ENCODE measurements at regions not wholly inside any gene's neighbourhood (a gene's known extent, or its start where the extent isn't known, plus 50 kb on each side); places are given as distances from the start of the nearest gene placed in this dataset.

DNA sequence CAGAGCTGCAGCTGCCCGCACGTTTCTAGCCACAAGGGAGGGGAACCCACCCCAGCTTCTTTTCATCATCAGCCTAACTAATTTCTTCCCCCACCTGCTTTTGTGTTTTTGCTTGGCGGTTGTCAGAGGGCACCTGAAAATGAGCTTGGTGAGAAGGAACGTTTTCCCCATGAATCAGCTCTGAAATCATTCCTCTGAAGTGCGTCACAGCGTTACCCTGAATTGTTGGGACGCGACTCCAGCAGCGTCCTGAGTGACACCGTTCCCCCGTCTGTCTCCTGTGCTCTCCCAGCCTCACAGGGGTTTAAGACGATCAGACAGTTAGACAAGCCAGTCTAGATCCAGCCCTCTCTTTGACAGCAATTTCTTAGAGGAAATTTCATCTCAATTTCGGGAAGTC is 722.9 kb upstream of the EEF2KMT start:
- H3K27me3 Mint-ChIP-seq (ENCODE audit: insufficient read depth): no peaks in the 10 kb centered on the region; the same call in 1 of the 2 replicates
- no peak overlapping the region for H3K27ac Mint-ChIP-seq
- peaks cover 4% of the 10 kb centered on the region; the same call in 1 of the 2 replicates for H3K36me3 Mint-ChIP-seq (ENCODE audit: low read depth)
- H3K9me3 Mint-ChIP-seq: peaks cover 67% of the 10 kb centered on the region
- no peak for DNase-seq
- no peaks in the 10 kb centered on the region for H3K4me1 Mint-ChIP-seq (ENCODE audit: low read depth)
- H3K4me3 Mint-ChIP-seq: no peak overlapping the region
- TF ChIP-seq, protein P1, sequence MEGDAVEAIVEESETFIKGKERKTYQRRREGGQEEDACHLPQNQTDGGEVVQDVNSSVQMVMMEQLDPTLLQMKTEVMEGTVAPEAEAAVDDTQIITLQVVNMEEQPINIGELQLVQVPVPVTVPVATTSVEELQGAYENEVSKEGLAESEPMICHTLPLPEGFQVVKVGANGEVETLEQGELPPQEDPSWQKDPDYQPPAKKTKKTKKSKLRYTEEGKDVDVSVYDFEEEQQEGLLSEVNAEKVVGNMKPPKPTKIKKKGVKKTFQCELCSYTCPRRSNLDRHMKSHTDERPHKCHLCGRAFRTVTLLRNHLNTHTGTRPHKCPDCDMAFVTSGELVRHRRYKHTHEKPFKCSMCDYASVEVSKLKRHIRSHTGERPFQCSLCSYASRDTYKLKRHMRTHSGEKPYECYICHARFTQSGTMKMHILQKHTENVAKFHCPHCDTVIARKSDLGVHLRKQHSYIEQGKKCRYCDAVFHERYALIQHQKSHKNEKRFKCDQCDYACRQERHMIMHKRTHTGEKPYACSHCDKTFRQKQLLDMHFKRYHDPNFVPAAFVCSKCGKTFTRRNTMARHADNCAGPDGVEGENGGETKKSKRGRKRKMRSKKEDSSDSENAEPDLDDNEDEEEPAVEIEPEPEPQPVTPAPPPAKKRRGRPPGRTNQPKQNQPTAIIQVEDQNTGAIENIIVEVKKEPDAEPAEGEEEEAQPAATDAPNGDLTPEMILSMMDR (IDR thresholded peaks at IDR 0.05): no peak

DNA sequence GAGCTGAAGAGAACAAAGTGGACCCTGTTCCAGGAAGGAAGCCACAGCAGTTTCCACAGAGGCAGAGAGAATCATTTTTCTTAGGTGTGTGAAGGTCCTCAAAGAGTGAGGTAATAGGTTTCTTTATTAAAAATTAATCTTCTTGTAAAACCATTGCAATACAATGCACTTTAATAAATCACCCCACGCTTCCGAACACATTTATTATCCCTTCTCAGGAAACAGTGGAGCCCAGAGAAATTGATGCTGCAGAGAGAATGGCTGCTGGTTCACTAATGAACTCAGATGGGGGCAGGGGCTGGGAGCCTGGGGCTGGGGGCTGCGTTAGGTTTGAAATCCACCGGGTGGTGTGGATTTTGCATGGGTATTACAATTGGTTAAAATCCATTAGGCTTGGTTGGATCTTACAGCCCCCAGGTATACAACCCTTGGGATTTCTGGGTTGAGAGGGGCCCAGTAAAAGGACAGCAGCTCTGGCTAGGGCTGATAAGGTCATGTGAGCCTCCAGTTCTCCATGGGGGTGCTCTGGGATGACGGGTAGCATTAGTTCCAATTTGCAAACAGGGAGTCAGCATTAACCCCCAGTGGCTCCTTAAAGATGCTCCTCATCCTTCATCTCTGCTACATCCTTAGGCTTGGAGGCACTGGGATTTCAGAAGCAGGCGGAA is 718.1 kb upstream of the EEF2KMT start:
- TF ChIP-seq, protein P1 (IDR thresholded peaks at IDR 0.05): no peak
- Mint-ChIP-seq H3K36me3 (ENCODE audit: low read depth) (peaks cover 4% of the 10 kb centered on the region; the same call in 1 of the 2 replicates), H3K9me3 (peaks cover 60% of the 10 kb centered on the region), H3K27me3 (ENCODE audit: insufficient read depth) (no peaks in the 10 kb centered on the region; the same call in 1 of the 2 replicates), H3K27ac (no peak overlapping the region), H3K4me1 (ENCODE audit: low read depth) (no peaks in the 10 kb centered on the region), H3K4me3 (no peak overlapping the region)
- DNase-seq: no peak

DNA sequence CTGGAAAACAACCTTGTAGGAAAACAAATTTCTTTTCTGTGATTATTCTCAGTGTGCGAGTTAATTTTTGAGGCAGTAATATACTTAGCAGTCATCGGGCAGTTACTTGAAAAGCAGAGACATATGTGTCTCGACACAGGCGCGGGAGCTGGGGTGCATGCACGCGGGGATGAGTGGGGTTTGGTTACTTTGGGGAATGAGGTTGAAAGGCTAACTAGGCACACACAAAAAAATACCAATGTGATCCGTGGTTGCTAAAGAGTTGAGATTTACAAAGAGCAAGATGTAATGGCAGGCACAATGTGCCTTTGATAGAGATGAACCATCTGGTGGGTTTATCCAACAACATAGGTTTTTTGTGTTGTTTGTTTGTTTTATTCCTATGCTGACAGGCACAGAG is 703.8 kb upstream of the EEF2KMT start:
- Mint-ChIP-seq H3K4me3 (no peak overlapping the region), H3K27ac (no peak overlapping the region), H3K27me3 (ENCODE audit: insufficient read depth) (peaks cover 1% of the 10 kb centered on the region; the same call in 1 of the 2 replicates), H3K36me3 (ENCODE audit: low read depth) (0 out of 2 replicates have a peak, but pooled peaks cover 5% of the 10 kb centered on the region), H3K9me3 (peaks cover 72% of the 10 kb centered on the region), H3K4me1 (ENCODE audit: low read depth) (no peaks in the 10 kb centered on the region)
- DNase-seq: no peak
- TF ChIP-seq, protein P1 (IDR thresholded peaks at IDR 0.05): no peak

DNA sequence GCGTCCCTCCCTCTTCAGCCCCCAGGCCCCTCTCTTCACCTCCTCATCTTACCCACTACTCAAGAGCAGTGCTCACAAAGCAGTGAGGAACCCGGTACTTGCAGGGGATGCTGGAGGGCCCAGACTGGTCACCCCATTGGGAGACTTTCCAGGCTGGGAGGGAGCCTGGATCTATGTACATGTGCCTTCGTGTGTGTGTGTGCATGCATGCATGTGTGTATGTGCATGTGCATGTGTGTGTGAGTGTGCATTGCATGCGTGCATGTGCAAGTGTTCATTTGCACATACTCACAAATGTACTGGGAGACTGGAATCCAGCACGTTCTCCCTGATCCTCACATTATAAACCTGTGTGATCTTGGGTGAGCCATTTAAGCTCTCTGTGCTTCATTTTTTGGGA is 696.0 kb upstream of the EEF2KMT start:
- no peaks in the 10 kb centered on the region for H3K4me1 Mint-ChIP-seq (ENCODE audit: low read depth)
- H3K4me3 Mint-ChIP-seq: no peak overlapping the region
- peaks cover 52% of the 10 kb centered on the region for H3K9me3 Mint-ChIP-seq
- no peaks in the 10 kb centered on the region for H3K36me3 Mint-ChIP-seq (ENCODE audit: low read depth)
- TF ChIP-seq, protein P1 (IDR thresholded peaks at IDR 0.05): no peak
- no peak for DNase-seq
- H3K27me3 Mint-ChIP-seq (ENCODE audit: insufficient read depth): peaks cover 1% of the 10 kb centered on the region; the same call in 1 of the 2 replicates
- H3K27ac Mint-ChIP-seq: no peak overlapping the region

DNA sequence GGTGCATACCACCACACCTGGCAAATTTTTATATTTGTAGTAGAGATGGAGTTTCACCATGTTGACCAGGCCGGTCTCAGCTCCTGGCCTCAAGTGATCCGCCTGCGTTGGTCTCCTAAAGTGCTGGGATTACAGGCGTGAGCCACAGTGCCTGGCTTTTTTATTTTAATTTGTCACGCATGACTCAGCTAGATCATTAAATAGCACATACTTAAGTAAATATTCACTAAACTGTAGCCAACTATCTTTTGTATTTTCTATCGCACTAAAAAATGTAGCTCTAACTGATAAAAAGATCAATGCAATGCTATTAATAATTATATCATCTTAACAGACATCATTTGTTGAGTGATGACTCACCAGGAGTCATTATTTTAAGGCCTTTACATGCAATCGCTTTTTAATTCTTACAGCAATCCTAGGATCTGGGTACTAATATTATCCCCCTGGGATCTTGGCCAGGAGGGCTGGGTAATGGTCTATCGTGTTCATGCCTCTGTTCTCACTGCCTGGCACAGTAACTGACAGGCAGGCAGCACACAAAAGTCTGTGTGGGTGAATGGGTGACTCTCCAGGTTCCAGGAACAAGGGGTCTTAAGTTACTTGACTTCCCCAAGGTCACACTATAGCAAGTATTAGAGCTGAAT is 693.5 kb upstream of the EEF2KMT start:
- TF ChIP-seq, protein P1 (IDR thresholded peaks at IDR 0.05): no peak
- Mint-ChIP-seq H3K4me3 (no peak overlapping the region), H3K9me3 (peaks cover 55% of the 10 kb centered on the region), H3K27me3 (ENCODE audit: insufficient read depth) (no peaks in the 10 kb centered on the region; the same call in 1 of the 2 replicates), H3K27ac (no peak overlapping the region), H3K36me3 (ENCODE audit: low read depth) (0 out of 2 replicates have a peak, but pooled peaks cover 5% of the 10 kb centered on the region), H3K4me1 (ENCODE audit: low read depth) (no peaks in the 10 kb centered on the region)
- DNase-seq: no peak
